IPS-15b (cell line): ENCODE measurements at regions not wholly inside any gene's neighbourhood (a gene's known extent, or its start where the extent isn't known, plus 50 kb on each side); places are given as distances from the start of the nearest gene placed in this dataset.
"Not testable (repeated sequence)": the region's sequence is repeated elsewhere in the genome, so short reads cannot be mapped to it uniquely, and the experiment has no call there.

Source experiments
- H3K27me3 ChIP-seq: one replicate; pipeline ENCODE4 v1.6.1; 2013; ENCODE audit warnings: low read length; ENCODE audit not compliant: control insufficient read depth, insufficient read depth
- H3K36me3 ChIP-seq: one replicate; pipeline ENCODE4 v1.6.1; 2013; ENCODE audit warnings: low read length; ENCODE audit not compliant: control insufficient read depth, insufficient read depth
- H3K4me1 ChIP-seq: one replicate; pipeline ENCODE4 v1.6.1; 2013; ENCODE audit warnings: mild to moderate bottlenecking, low read length; ENCODE audit not compliant: control insufficient read depth, insufficient read depth
- H3K4me3 ChIP-seq: one replicate; pipeline ENCODE4 v1.5.1; 2013; ENCODE audit warnings: low read depth, low read length
- H3K9ac ChIP-seq: one replicate; pipeline ENCODE4 v1.6.1; 2013; ENCODE audit warnings: low read depth, mild to moderate bottlenecking, low read length
- H3K9me3 ChIP-seq: one replicate; pipeline ENCODE4 v1.6.1; 2013; ENCODE audit warnings: mild to moderate bottlenecking, low read length; ENCODE audit not compliant: control insufficient read depth, insufficient read depth

DNA sequence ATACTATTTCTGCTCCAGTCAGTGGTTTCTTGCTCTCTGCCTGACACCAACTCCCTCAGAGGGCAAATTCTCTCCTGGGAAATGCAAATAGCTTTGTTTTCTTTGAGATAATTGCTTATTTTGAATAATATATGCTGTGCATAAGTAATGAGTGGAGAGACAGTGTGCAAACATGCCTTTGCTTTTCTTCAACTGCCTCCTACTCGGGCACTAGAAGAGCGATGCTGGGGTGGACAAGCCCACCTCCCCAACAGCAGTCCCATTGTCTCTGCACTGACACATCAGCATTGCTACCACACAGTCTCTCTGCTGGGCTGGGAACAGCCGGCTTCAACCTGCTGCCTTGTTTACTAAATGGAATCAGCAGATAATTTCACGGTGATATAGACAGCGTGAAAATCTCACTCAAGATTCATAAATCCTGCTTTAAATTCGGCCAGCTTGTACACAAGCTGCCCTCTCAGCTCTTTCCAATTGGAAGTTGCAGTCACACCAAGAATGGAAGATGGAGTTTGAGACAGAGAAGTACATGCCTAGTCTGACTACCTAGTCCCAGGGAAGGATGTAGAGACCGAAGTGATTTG is 694.5 kb downstream of the TDRD15 start:
- H3K9ac ChIP-seq = no peak overlapping the region
- H3K9me3 ChIP-seq = no peaks in the 10 kb centered on the region
- peaks cover 15% of the 10 kb centered on the region for H3K4me1 ChIP-seq
- no peaks in the 10 kb centered on the region for H3K36me3 ChIP-seq
- H3K27me3 ChIP-seq = no peaks in the 10 kb centered on the region
- no peak overlapping the region for H3K4me3 ChIP-seq

DNA sequence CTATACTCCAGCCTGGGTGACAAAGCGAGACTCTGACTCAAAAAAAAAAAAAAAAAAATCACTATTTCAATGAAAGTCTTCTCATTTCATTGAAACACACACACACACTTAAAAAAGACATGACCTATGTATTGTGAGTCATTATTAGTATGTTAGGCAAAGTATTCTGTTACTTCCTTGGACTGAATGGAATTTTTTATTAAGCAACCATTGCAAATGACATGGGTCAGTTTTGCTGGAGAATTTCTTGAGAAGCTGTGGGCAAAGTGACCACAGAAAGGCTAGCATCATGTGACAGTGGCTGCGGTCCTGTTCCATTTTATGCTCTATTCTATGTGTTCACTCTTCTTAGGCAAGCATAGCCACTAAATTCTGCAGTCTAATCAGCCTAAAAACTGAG is 695.7 kb downstream of the TDRD15 start:
- H3K4me1 ChIP-seq = peaks cover 15% of the 10 kb centered on the region

DNA sequence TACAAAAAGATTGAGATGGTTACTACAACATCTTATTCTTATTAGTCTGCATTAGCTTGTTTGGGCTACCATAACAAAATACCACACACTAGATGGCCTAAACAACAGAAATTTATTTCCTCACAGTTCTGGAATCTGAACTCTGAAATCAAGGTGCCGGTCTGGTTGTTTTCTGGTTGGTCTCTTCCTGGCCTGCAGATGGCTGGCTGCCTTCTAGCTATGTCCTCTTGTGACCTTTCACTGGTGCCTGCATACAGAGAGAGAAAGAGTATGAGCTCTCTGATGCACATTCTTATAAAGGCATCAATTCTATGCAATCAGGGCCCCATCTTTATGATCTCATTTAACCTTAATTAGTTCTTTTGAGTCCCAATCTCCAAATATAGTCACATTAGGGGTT is 696.5 kb downstream of the TDRD15 start:
- no peaks in the 10 kb centered on the region for H3K36me3 ChIP-seq
- no peaks in the 10 kb centered on the region for H3K27me3 ChIP-seq
- H3K4me3 ChIP-seq = no peak overlapping the region
- H3K9ac ChIP-seq = no peak overlapping the region
- H3K9me3 ChIP-seq = no peaks in the 10 kb centered on the region
- peaks cover 15% of the 10 kb centered on the region for H3K4me1 ChIP-seq

More for the DNA sequence above, 695.7 kb downstream of the TDRD15 start:
- H3K9ac ChIP-seq = no peak overlapping the region
- no peaks in the 10 kb centered on the region for H3K9me3 ChIP-seq
- no peaks in the 10 kb centered on the region for H3K36me3 ChIP-seq
- H3K27me3 ChIP-seq = no peaks in the 10 kb centered on the region
- no peak overlapping the region for H3K4me3 ChIP-seq

DNA sequence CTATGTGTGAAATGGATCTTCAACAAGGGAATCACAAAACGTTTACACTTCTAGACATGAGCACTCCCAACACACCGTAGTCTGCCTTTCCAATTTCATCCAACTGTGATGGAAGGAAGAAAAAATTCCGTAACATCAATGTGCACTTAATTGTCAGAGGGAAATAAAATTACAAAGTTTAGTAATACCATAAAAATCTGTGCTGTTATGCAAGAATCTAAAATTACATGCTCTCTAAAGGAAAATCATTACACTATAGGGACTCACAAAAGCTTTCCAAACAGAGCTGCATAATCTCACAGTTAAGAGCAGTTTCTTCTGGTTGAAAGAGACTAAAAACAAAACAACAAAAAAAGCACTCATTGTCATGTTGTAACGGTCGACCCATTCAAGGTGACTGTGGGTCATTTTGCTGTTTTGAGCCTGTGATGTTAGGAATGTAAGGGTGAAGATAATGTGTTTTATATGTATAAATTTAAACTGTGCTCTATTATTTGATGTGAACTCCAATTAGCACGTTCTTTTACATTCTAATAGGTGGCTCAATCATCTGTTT is 698.0 kb downstream of the TDRD15 start:
- Histone ChIP-seq H3K36me3 (no peaks in the 10 kb centered on the region), H3K4me1 (peaks cover 15% of the 10 kb centered on the region), H3K27me3 (no peaks in the 10 kb centered on the region), H3K4me3 (no peak overlapping the region), H3K9me3 (no peaks in the 10 kb centered on the region), H3K9ac (no peak overlapping the region)

DNA sequence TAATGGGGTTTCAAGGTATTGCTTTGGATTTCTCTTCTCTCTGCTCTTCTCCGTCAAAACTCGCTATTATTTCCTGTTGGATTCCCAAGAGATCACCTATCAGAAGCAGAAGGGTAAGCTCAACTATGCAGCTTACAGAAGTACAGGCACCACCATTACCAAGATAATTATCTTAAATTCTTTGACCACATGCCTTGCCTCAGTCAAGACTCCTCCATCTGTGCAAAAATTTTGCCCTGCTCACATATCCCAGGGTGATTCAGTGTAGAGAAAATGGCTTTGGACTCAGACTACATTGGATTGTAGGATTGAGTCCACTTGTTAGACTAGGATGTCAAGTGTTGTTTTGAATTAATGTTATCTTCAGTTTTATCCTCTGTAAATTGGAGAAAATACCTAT is 698.7 kb downstream of the TDRD15 start:
- peaks cover 15% of the 10 kb centered on the region for H3K4me1 ChIP-seq
- H3K4me3 ChIP-seq = no peak overlapping the region
- H3K9ac ChIP-seq = no peak overlapping the region
- H3K36me3 ChIP-seq = no peaks in the 10 kb centered on the region
- H3K27me3 ChIP-seq = no peaks in the 10 kb centered on the region
- H3K9me3 ChIP-seq = no peaks in the 10 kb centered on the region

DNA sequence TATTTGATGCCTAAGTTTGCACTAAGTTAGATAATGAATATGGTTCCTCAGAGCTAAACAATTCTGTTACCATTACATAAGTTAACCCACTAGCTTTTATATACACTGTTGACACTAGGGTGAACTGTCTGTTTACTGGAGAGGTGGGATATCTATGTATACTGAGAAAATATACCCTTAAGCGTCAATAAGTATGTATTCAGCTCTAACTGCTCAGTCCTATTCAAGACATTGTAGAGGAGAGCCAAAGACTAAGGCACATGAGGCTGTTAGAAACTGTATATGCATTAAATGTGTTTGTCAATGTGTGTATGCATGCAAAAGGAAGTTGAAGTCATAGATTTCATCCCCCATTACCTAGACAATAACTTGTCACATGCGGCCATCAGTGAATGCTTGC is 710.0 kb downstream of the TDRD15 start:
- Histone ChIP-seq H3K9me3 (no peaks in the 10 kb centered on the region), H3K27me3 (no peaks in the 10 kb centered on the region), H3K4me1 (peaks cover 3% of the 10 kb centered on the region), H3K36me3 (no peaks in the 10 kb centered on the region), H3K4me3 (no peak overlapping the region), H3K9ac (no peak overlapping the region)

DNA sequence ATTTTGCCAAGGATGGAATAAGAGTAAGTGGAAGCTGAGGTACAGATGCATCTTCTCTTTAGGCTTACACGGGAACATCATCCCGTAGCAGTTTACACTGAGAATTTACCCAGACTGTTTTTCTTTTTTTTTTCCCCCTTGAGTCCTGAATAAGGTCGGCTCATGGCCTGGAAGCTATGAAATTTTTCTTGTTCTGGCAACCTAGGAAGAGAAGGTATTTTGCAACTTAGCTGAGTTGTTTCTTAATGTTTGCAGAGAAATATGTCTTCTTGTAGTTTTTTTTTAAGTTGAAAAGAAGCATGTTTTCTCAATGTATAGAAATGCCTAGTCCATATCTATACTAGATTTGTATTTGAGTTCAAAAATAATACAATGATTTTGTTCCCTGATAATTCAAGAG is 712.5 kb downstream of the TDRD15 start:
- no peak overlapping the region for H3K9ac ChIP-seq
- no peaks in the 10 kb centered on the region for H3K9me3 ChIP-seq
- no peaks in the 10 kb centered on the region for H3K27me3 ChIP-seq
- H3K4me1 ChIP-seq = peaks cover 3% of the 10 kb centered on the region
- no peaks in the 10 kb centered on the region for H3K36me3 ChIP-seq
- no peak overlapping the region for H3K4me3 ChIP-seq

DNA sequence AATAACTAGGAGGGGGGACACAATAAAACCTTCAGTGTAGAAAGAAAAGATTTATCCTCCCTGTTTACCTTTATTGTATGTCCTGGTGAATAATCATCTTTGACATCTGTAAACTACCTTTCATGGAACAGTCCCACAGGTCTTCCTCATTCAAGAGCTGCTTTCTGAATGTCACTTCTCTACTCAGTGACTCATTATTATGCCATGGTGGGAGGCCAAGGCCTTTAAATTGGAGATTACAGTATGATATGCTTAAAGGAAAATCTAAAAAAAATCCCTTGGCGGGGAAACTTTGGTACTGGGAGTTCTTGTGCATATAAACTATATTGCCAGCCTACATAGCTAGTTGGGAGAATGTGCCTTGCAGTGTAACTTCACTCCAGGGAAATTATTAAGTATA is 713.0 kb downstream of the TDRD15 start:
- peaks cover 6% of the 10 kb centered on the region for H3K4me1 ChIP-seq
- no peak overlapping the region for H3K9ac ChIP-seq
- H3K9me3 ChIP-seq = no peaks in the 10 kb centered on the region
- H3K4me3 ChIP-seq = no peak overlapping the region
- no peaks in the 10 kb centered on the region for H3K36me3 ChIP-seq
- H3K27me3 ChIP-seq = no peaks in the 10 kb centered on the region

DNA sequence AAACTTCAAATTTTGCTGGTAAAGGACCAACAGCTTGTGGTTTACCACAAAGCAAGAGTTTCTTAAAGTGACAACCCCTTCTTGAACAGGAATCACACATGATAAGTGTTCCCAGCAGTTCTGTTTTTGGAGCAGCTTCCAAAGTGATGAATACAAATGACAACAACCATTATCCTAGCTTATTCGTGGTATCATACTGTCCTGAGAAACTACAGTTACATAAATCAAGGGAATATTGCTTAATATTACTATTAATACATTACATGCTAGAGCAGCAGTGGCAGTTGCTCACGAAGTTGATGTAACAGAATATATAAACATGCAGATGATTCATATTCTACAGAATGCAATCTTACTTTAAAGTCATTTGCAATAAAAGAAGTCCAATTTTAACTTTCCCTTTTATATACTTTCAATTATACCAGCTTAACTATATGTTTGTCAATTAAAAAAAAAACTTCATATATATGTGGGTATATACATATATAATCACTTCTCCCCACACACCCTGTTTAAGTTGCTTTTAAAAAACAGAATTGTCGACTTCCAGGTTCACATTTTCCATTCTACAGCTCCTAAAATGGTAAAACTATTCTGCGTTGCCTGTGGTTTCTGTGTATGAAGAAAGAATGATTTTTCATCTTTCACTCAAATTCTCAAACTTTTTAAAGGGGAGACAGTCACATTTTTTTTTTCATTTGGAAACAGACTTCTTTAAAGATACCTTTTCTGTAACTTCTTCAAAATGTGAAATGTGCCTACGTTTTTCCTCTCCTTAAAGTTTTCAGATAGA is 713.6 kb downstream of the TDRD15 start:
- H3K9ac ChIP-seq = no peak overlapping the region
- peaks cover 6% of the 10 kb centered on the region for H3K4me1 ChIP-seq
- H3K9me3 ChIP-seq = no peaks in the 10 kb centered on the region
- no peaks in the 10 kb centered on the region for H3K36me3 ChIP-seq
- no peaks in the 10 kb centered on the region for H3K27me3 ChIP-seq
- H3K4me3 ChIP-seq = no peak overlapping the region

DNA sequence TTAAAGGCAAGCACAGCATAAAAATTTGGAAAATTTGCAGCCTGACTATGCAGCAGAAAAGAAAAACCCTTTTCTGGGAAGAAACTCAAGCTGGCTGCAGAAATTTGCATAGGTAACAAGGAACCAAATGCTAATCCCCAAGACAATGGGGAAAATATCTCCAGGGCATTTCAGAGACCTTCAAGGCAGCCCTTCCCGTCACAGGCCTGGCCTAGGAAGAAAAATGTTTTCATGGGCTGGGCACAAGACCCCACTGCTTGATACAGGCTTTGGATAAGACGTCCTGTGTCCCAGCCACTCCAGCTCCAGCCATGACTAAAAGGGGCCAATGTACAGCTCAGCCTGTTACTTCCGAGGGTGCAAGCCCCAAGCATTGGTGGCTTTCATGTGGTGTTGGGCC is 717.6 kb downstream of the TDRD15 start:
- Histone ChIP-seq H3K9ac (no peak overlapping the region), H3K27me3 (no peaks in the 10 kb centered on the region), H3K9me3 (no peaks in the 10 kb centered on the region), H3K4me3 (no peak overlapping the region), H3K4me1 (peaks cover 3% of the 10 kb centered on the region), H3K36me3 (no peaks in the 10 kb centered on the region)

DNA sequence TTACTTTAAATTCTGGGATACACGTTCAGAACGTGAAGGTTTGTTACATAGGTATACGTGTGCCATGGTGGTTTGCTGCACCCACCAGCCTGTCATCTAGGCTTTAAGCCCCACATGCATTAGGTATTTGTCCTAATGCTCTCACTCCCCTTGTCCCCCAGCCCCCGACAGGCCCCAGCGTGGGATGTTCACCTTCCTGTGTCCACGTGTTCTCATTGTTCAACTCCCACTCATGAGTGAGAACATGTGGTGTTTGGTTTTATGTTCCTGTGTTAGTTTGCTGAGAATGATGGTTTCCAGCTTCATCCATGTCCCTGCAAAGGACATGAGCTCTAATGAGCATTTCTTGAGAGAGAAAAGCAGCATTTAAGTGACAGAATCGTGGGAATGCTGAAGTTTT is 726.6 kb downstream of the TDRD15 start:
- not testable (repeated sequence) for H3K27me3 ChIP-seq, H3K4me3 ChIP-seq, H3K36me3 ChIP-seq, H3K4me1 ChIP-seq, H3K9me3 ChIP-seq, H3K9ac ChIP-seq

DNA sequence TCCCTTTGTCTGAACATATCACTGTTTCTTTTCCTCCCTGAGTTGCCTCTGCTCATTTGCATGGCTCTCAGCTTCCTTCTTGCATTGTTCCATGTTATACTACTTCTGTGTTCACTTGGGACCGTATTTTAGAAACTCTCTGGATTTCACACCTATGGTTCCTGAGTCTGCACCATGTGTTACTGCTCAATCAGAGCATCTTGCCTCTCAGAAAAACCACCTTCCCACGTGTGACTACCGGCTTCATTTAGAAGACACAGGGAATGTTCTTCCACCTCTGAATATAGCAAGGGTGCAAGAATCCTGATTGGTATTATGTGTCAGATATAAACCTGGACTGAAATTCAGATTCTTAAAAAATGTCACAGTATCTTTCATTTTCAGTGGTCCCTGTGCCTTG is 731.2 kb downstream of the TDRD15 start:
- no peaks in the 10 kb centered on the region for H3K36me3 ChIP-seq
- H3K4me3 ChIP-seq = no peak overlapping the region
- no peaks in the 10 kb centered on the region for H3K9me3 ChIP-seq
- H3K27me3 ChIP-seq = no peaks in the 10 kb centered on the region
- no peak overlapping the region for H3K9ac ChIP-seq
- no peaks in the 10 kb centered on the region for H3K4me1 ChIP-seq
